Esophagus squamous epithelium (tissue), 5 donors: ENCODE measurements at regions not wholly inside any gene's neighbourhood (a gene's known extent, or its start where the extent isn't known, plus 50 kb on each side); places are given as distances from the start of the nearest gene placed in this dataset.

Source experiments
- DNase-seq: peaks from one replicate; lab custom pipeline; 2025; lab: John Stamatoyannopoulos, UW
- H3K27ac ChIP-seq, 4 donors: fragments of 200-600 bp; sonication (generic); one replicate each; pipeline ENCODE4 v1.5.1; 2016 to 2019; ENCODE audit warnings: mild to moderate bottlenecking in 1 of 4
- H3K27me3 ChIP-seq, 4 donors: fragments of 200-600 bp; sonication (generic); 1 replicate in 3 of 4; 2 replicates in 1 of 4; pipeline versions ENCODE4 v1.5.1 to v1.6.0; 2017 to 2021; ENCODE audit warnings: antibody characterized with exemption in 1 of 4
- H3K36me3 ChIP-seq, 3 donors: fragments of 200-600 bp; sonication (generic); one replicate each; pipeline ENCODE4 v1.5.1; 2016 to 2019
- H3K4me1 ChIP-seq, 3 donors: fragments of 200-600 bp; sonication (generic); one replicate each; pipeline ENCODE4 v1.5.1; 2017 to 2019
- H3K4me3 ChIP-seq, 4 donors: fragments of 200-600 bp; sonication (generic); 1 replicate in 3 of 4; 2 replicates in 1 of 4; pipeline ENCODE4 v1.5.1; 2016 to 2019; ENCODE audit warnings: mild to moderate bottlenecking in 2 of 4, moderate library complexity in 1 of 4
- H3K9me3 ChIP-seq, 3 donors: fragments of 200-600 bp; sonication (generic); one replicate each; pipeline ENCODE4 v1.5.1; 2016 to 2019
- CTCF ChIP-seq, 6 experiments: fragments of 450-650 bp in 4 of 6; fragments of 200-600 bp in 2 of 6; sonication (generic) in 2 of 6; IDR thresholded peaks; one replicate each; pipeline ENCODE4 v1.5.1; 2016 to 2019; ENCODE audit warnings: antibody characterized with exemption in 6 of 6, mild to moderate bottlenecking in 4 of 6, moderate library complexity in 4 of 6
- POLR2A ChIP-seq, 4 donors: fragments of 450-650 bp; IDR thresholded peaks; one replicate each; pipeline ENCODE4 v1.6.1; 2017; ENCODE audit warnings: antibody characterized with exemption in 4 of 4, mild to moderate bottlenecking in 4 of 4, moderate library complexity in 3 of 4
- WGBS, 2 donors: methylation state at CpG; one replicate each; pipeline ENCODE4 v1.1.5; 2018; 5-methylcytosine and 5-hydroxymethylcytosine counted together
- intact Hi-C: fragments of 100-400 bp; cut with DNase I; formaldehyde crosslinking; loops from one replicate; pipeline ENCODE4 v1.15.0; 2022
- donor health status: DM: yes; HTN: yes; CAD: no.

- Histone ChIP-seq H3K4me3 (no peak overlapping the region), H3K27ac (no peak overlapping the region), H3K27me3 (no peaks in the 10 kb centered on the region), H3K4me1 (no peaks in the 10 kb centered on the region), H3K9me3 (no peaks in the 10 kb centered on the region), H3K36me3 (no peaks in the 10 kb centered on the region)
- DNase-seq: no peak
- intact Hi-C loops: no loop called here
- TF ChIP-seq POLR2A (IDR thresholded peaks at IDR 0.05) (no peak), CTCF (IDR thresholded peaks at IDR 0.05) (no peak)
Measured at GRCh38 chr14:85156319-85156718, 373.6 kb upstream of the FLRT2 start.

GRCh38 chr14:85159726-85160125 is 370.2 kb upstream of the FLRT2 start:
- Histone ChIP-seq H3K4me1 (no peaks in the 10 kb centered on the region), H3K36me3 (no peaks in the 10 kb centered on the region), H3K27me3 (no peaks in the 10 kb centered on the region), H3K9me3 (no peaks in the 10 kb centered on the region), H3K27ac (no peak overlapping the region), H3K4me3 (no peak overlapping the region)
- intact Hi-C loops: no loop called here
- TF ChIP-seq CTCF (IDR thresholded peaks at IDR 0.05): no peak
- TF ChIP-seq POLR2A (IDR thresholded peaks at IDR 0.05): no peak
- no peak for DNase-seq

DNA sequence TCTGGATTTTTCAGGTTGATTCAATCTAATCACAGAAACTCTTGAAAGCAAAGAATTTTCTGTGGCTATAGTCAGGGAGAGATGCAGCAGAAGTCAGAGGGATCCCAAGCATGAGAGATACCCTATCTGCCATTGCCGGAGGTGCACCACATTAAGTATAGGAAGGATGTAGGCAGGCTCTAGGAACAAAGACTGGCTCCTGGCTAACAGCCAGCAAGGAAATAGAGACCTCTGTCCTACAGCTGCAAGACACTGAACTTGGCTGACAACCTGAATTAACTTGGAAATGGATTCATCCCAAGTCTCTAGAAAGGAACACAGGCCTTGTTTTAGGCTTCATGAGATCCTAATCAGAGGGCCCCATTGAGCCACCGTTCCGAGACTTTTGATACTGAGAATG is 364.9 kb upstream of the FLRT2 start:
- H3K27me3 ChIP-seq: no peaks in the 10 kb centered on the region
- no peak overlapping the region for H3K4me3 ChIP-seq
- H3K36me3 ChIP-seq: no peaks in the 10 kb centered on the region
- intact Hi-C loops: no loop called here
- no peak for DNase-seq
- H3K4me1 ChIP-seq: no peaks in the 10 kb centered on the region
- H3K27ac ChIP-seq: no peak overlapping the region
- WGBS, 2 donors: 60 to 91% methylated on average over 3 of the region's 3 CpGs
- H3K9me3 ChIP-seq: no peaks in the 10 kb centered on the region
- TF ChIP-seq POLR2A (IDR thresholded peaks at IDR 0.05): no peak

DNA sequence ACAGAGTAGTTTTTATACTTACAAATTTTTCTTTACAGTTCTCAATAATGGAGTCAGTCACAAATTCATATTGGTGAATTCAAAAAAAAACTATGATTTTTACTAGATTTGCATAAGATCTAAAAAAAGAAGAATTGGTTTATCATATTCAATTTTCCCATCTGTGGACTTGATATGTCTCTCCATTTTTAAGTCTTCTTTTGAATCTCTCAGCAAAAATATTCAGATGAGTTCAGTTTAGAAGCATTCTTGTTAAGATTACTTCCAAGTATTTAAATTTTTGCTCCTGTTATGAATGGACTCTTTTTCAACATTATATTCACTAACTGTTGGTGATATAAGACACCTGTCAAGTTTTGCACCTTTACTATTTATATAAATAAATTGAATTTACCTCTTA is 360.6 kb upstream of the FLRT2 start:
- intact Hi-C loops: no loop called here
- H3K27me3 ChIP-seq: no peaks in the 10 kb centered on the region
- H3K4me1 ChIP-seq: no peaks in the 10 kb centered on the region
- no peak overlapping the region for H3K4me3 ChIP-seq
- H3K9me3 ChIP-seq: no peaks in the 10 kb centered on the region
- no peak overlapping the region for H3K27ac ChIP-seq
- DNase-seq: no peak
- H3K36me3 ChIP-seq: no peaks in the 10 kb centered on the region
- no peak for TF ChIP-seq POLR2A (IDR thresholded peaks at IDR 0.05)
- TF ChIP-seq CTCF (IDR thresholded peaks at IDR 0.05): no peak

DNA sequence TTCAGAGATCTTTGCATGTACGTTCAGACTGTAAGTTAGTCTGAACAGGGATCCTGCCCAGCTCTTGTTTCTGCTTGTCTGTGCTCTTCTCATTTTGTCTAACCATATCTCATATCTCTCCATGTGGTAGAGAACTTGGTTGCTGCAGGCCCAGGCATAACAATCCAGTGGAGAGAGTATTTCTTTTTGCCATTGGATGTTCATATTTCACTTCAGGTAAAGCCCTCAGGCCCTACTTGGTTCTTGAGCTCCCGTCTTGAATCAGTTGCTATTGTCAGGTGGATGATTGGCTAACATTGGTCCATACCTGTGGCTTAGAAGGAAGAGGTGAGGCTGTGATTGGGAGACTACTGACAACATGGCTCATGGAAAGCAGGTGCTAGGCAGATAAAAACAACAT is 357.7 kb upstream of the FLRT2 start:
- H3K27ac ChIP-seq: no peak overlapping the region
- TF ChIP-seq POLR2A (IDR thresholded peaks at IDR 0.05): no peak
- TF ChIP-seq CTCF (IDR thresholded peaks at IDR 0.05): no peak
- no peaks in the 10 kb centered on the region for H3K4me1 ChIP-seq
- no peak for DNase-seq
- WGBS, 2 donors: 40 to 47% methylated on average over 1 to 2 of the region's 2 CpGs
- no peak overlapping the region for H3K4me3 ChIP-seq
- no peaks in the 10 kb centered on the region for H3K9me3 ChIP-seq
- H3K36me3 ChIP-seq: no peaks in the 10 kb centered on the region
- H3K27me3 ChIP-seq: no peaks in the 10 kb centered on the region
- intact Hi-C loops: no loop called here

- TF ChIP-seq CTCF (IDR thresholded peaks at IDR 0.05) (no peak), POLR2A (IDR thresholded peaks at IDR 0.05) (no peak)
- no peaks in the 10 kb centered on the region for H3K27me3 ChIP-seq
- 21 to 24% methylated on average over 1 of the region's 1 CpG for WGBS, 2 donors
- no peaks in the 10 kb centered on the region for H3K4me1 ChIP-seq
- H3K9me3 ChIP-seq: no peaks in the 10 kb centered on the region
- H3K4me3 ChIP-seq: no peak overlapping the region
- DNase-seq: no peak
- no peak overlapping the region for H3K27ac ChIP-seq
- intact Hi-C loops: no loop called here
- H3K36me3 ChIP-seq: no peaks in the 10 kb centered on the region
Measured at GRCh38 chr14:85172889-85173477, 357.0 kb upstream of the FLRT2 start.
